GM12878 (cell line): ENCODE measurements at regions not wholly inside any gene's neighbourhood (a gene's known extent, or its start where the extent isn't known, plus 50 kb on each side); places are given as distances from the start of the nearest gene placed in this dataset.

Experiments used
- ATAC-seq: fragments of 200-7000 bp; cut with Tn5 transposase; 3 replicates; pipeline ENCODE4 v1.9.1; 2020; ENCODE audit warnings: mild to moderate bottlenecking, moderate library complexity
- BruUV-seq: library from RNA; stranded (reverse); fragments of 400-500 nt; replicated peaks from 2 replicates; lab custom pipeline; 2021; lab: Mats Ljungman, UMichigan
- CTCF ChIA-PET: fragments of 300-600 bp; sonication (Branson Sonifier 250); formaldehyde crosslinking; extraction: SDS; loops from one replicate; lab custom pipeline; 2021; ENCODE audit warnings: inconsistent platforms; lab: Yijun Ruan, JAX
- POLR2A ChIA-PET: fragments of 350-600 bp; formaldehyde crosslinking; extraction: SDS; loops from one replicate; lab custom pipeline; 2021; ENCODE audit warnings: inconsistent platforms; lab: Charles Lee
- RAD21 ChIA-PET: fragments of 300-600 bp; sonication (Branson Sonifier 250); formaldehyde crosslinking; loops from one replicate; lab custom pipeline; 2023; ENCODE audit warnings: antibody characterized with exemption; ENCODE audit not compliant: unreplicated experiment; lab: Charles Lee
- SMC1A ChIA-PET: fragments of 300-600 bp; sonication (Branson Sonifier 250); formaldehyde crosslinking; loops from one replicate; lab custom pipeline; 2023; ENCODE audit not compliant: unreplicated experiment, uncharacterized antibody; lab: Charles Lee
- DNase-seq: peaks from one replicate; pipeline ENCODE4 v3.0.0-alpha.2; 2011; ENCODE audit warnings: low read depth, low spot score
- FAIRE-seq: peaks from 3 replicates; lab custom pipeline; 2011; peaks lifted over from hg19 to GRCh38; lab: Jason Lieb, UNC
- H2AFZ ChIP-seq: 2 replicates; pipeline ENCODE4 v1.6.0; 2011; ENCODE audit warnings: low read depth, low read length, control low read depth; ENCODE audit not compliant: control insufficient read depth
- H3K27ac ChIP-seq: 2 replicates; pipeline ENCODE4 v1.5.1; 2011; ENCODE audit warnings: control low read depth; ENCODE audit not compliant: control insufficient read depth, insufficient read depth
- H3K27me3 ChIP-seq, 2 experiments: replicated peaks in 1 of 2; 2 replicates each; pipeline versions ENCODE4 v1.6.0 to v1.6.1; 2011; ENCODE audit warnings: low read length in 1 of 2; ENCODE audit not compliant: control insufficient read depth in 2 of 2, insufficient read depth in 2 of 2
- H3K36me3 ChIP-seq, 2 experiments: 2 replicates each; pipeline ENCODE4 v1.5.1; 2011; ENCODE audit warnings: low read length in 1 of 2; ENCODE audit not compliant: control insufficient read depth in 2 of 2, insufficient read depth in 2 of 2
- H3K4me1 ChIP-seq: 2 replicates; pipeline ENCODE4 v1.6.1; 2011; ENCODE audit warnings: mild to moderate bottlenecking, low read length, moderate library complexity, mixed read lengths; ENCODE audit not compliant: control insufficient read depth, insufficient read depth
- H3K4me2 ChIP-seq: 2 replicates; pipeline ENCODE4 v1.6.0; 2011; ENCODE audit warnings: control low read depth; ENCODE audit not compliant: control insufficient read depth, insufficient read depth
- H3K4me3 ChIP-seq: fragments of 200-600 bp; sonication (generic); 2 replicates; pipeline ENCODE4 v1.5.1; 2016
- H3K79me2 ChIP-seq: 2 replicates; pipeline ENCODE4 v1.6.0; 2011; ENCODE audit warnings: low read length; ENCODE audit not compliant: control insufficient read depth, insufficient read depth
- H3K9ac ChIP-seq: 2 replicates; pipeline ENCODE4 v1.8.0; 2011; ENCODE audit warnings: low read length, control low read depth, mixed read lengths; ENCODE audit not compliant: control insufficient read depth, insufficient read depth
- H3K9me3 ChIP-seq: replicated peaks from 3 replicates; pipeline ENCODE4 v1.5.1; 2011; ENCODE audit warnings: mild to moderate bottlenecking, low read length; ENCODE audit not compliant: control insufficient read depth, insufficient read depth
- H4K20me1 ChIP-seq: 2 replicates; pipeline ENCODE4 v1.6.0; 2011; ENCODE audit not compliant: control insufficient read depth, insufficient read depth
- CEBPB ChIP-seq, 2 experiments: fragments of 150-350 bp in 1 of 2; IDR thresholded peaks; 2 replicates each; pipeline ENCODE4 v1.6.1; 2012 to 2014; ENCODE audit warnings: low read depth in 2 of 2, low read length in 2 of 2, borderline replicate concordance in 1 of 2, inconsistent platforms in 1 of 2
- CHD2 ChIP-seq: IDR thresholded peaks from 2 replicates; pipeline ENCODE4 v1.6.1; 2011; ENCODE audit warnings: low read depth, low read length, improper control_type of control experiment, borderline replicate concordance
- FOXM1 ChIP-seq: IDR thresholded peaks from 2 replicates; pipeline ENCODE4 v1.6.1; 2012; ENCODE audit warnings: low read depth, mild to moderate bottlenecking, inconsistent platforms, low read length, moderate library complexity
- JUNB ChIP-seq: IDR thresholded peaks from 2 replicates; pipeline ENCODE4 v1.6.1; 2016; ENCODE audit warnings: antibody characterized with exemption, mild to moderate bottlenecking
- MTA2 ChIP-seq: fragments of 450-650 bp; IDR thresholded peaks from 2 replicates; pipeline ENCODE4 v1.6.1; 2016; ENCODE audit warnings: low read depth, mild to moderate bottlenecking, moderate library complexity
- MXI1 ChIP-seq: fragments of 150-350 bp; IDR thresholded peaks from 2 replicates; pipeline ENCODE4 v1.6.1; 2011; ENCODE audit warnings: low read depth, mild to moderate bottlenecking, inconsistent platforms, low read length, improper control_type of control experiment
- NRF1 ChIP-seq: conservative IDR thresholded peaks from 2 replicates; pipeline ENCODE4 v1.6.1; 2011; ENCODE audit warnings: mild to moderate bottlenecking, low read depth, low read length, improper control_type of control experiment
- SMAD1 ChIP-seq: fragments of 450-650 bp; IDR thresholded peaks from 2 replicates; pipeline ENCODE4 v1.6.1; 2018; ENCODE audit warnings: mild to moderate bottlenecking, low read depth; ENCODE audit not compliant: partially characterized antibody
- SMARCA5 ChIP-seq: fragments of 450-650 bp; IDR thresholded peaks from 2 replicates; pipeline ENCODE4 v1.6.1; 2017; ENCODE audit warnings: mild to moderate bottlenecking
- SMC3 ChIP-seq: IDR thresholded peaks from 2 replicates; pipeline ENCODE4 v1.6.1; 2011; ENCODE audit warnings: low read length, improper control_type of control experiment, borderline replicate concordance
- TBL1XR1 ChIP-seq: IDR thresholded peaks from 2 replicates; pipeline ENCODE4 v1.6.1; 2012; ENCODE audit warnings: low read depth, low read length, improper control_type of control experiment
- WGBS: methylation state at CpG from one replicate; pipeline ENCODE4 v1.1.6; 2016; ENCODE audit warnings: low lambda C conversion rate; ENCODE audit not compliant: insufficient replicate concordance, insufficient coverage; ENCODE audit errors: missing lambda C conversion rate; 5-methylcytosine and 5-hydroxymethylcytosine counted together
- in situ Hi-C: fragments of 300-500 bp; cut with MboI; formaldehyde crosslinking; loops from 9 replicates; pipeline ENCODE4 v1.14.3; 2018; ENCODE audit warnings: mixed read lengths
- intact Hi-C: fragments of 100-400 bp; cut with micrococcal nuclease; formaldehyde crosslinking; loops from one replicate; pipeline ENCODE4 v1.14.2; 2022; ENCODE audit not compliant: unreplicated experiment
- TF ChIP-seq, protein P1 (sequence below): IDR thresholded peaks from 2 replicates; pipeline ENCODE4 v1.6.1; 2012; ENCODE audit warnings: low read depth, low read length, improper control_type of control experiment
- TF ChIP-seq, protein P2 (sequence below): fragments of 450-650 bp; IDR thresholded peaks from 2 replicates; pipeline ENCODE4 v1.6.1; 2017; ENCODE audit warnings: mild to moderate bottlenecking
- TF ChIP-seq, protein P3 (sequence below): fragments of 450-650 bp; IDR thresholded peaks from 2 replicates; pipeline ENCODE4 v1.6.1; 2016; ENCODE audit warnings: mild to moderate bottlenecking
- TF ChIP-seq, protein P4 (sequence below): fragments of 450-650 bp; conservative IDR thresholded peaks from 2 replicates; pipeline ENCODE4 v1.6.1; 2017; ENCODE audit warnings: mild to moderate bottlenecking, moderate library complexity
- TF ChIP-seq, protein P5 (sequence below), 3 experiments: IDR thresholded peaks in 2 of 3; conservative IDR thresholded peaks in 1 of 3; 2 replicates each; pipeline ENCODE4 v1.5.1; 2011; ENCODE audit warnings: low read depth in 3 of 3, low read length in 3 of 3, mild to moderate bottlenecking in 3 of 3, control low read depth in 2 of 3, moderate library complexity in 2 of 3, inconsistent platforms in 1 of 3, mixed read lengths in 1 of 3; ENCODE audit not compliant: control insufficient read depth in 2 of 3, insufficient read depth in 1 of 3; ENCODE audit errors: extremely low read depth in 1 of 3

DNA sequence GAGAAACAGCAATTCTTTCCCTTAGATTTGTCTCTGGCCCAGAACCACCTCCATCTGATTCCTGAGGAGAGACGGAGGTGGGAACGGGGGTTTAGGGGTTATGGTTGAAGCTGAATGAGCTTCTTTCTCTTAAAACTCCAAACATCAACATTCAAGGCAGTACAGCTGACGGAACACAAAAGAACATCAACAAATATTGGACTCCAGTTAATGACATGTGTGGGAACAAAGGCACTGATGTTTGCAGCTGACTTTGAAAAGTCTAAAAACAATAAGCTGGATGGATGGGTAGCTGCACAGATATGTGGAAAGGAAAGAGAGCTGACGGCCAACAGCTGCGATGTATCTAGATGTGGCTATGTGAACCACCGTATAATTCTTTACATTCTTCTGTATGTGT, 256.5 kb downstream of the SOD2 start:
- no peak for FAIRE-seq
- ChIA-PET SMC1A (no interaction called here), CTCF (no interaction called here), POLR2A (interaction anchor here (0.5 kb wide), 1 partner anchor 38 kb away, joined by 5 read pairs; no protein-coding TSS in a partner anchor), RAD21 (no interaction called here)
- H3K27me3 ChIP-seq = peaks cover 0 to 2% of the 10 kb centered on the region in 2 experiments; a peak in 3 of 4 replicates
- no peaks in the 10 kb centered on the region for H3K79me2 ChIP-seq
- intact Hi-C loops (no loop called here), in situ Hi-C loops (no loop called here)
- no peak overlapping the region for H3K4me2 ChIP-seq
- H3K9me3 ChIP-seq = no peaks in the 10 kb centered on the region; the same call in 2 of the 3 replicates
- H3K4me3 ChIP-seq = no peak overlapping the region
- H3K9ac ChIP-seq = no peak overlapping the region
- TF ChIP-seq SMARCA5 = no peak
- no peak for TF ChIP-seq CEBPB (IDR thresholded peaks at IDR 0.05; ENCODE audit: borderline replicate concordance in 1 of 2, low read depth in 2 of 2, low read length in 2 of 2)
- no peak for TF ChIP-seq CHD2
- no peak for TF ChIP-seq SMC3
- no peak for TF ChIP-seq MTA2
- TF ChIP-seq, protein P1, sequence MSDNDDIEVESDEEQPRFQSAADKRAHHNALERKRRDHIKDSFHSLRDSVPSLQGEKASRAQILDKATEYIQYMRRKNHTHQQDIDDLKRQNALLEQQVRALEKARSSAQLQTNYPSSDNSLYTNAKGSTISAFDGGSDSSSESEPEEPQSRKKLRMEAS = no peak
- TF ChIP-seq, protein P2, sequence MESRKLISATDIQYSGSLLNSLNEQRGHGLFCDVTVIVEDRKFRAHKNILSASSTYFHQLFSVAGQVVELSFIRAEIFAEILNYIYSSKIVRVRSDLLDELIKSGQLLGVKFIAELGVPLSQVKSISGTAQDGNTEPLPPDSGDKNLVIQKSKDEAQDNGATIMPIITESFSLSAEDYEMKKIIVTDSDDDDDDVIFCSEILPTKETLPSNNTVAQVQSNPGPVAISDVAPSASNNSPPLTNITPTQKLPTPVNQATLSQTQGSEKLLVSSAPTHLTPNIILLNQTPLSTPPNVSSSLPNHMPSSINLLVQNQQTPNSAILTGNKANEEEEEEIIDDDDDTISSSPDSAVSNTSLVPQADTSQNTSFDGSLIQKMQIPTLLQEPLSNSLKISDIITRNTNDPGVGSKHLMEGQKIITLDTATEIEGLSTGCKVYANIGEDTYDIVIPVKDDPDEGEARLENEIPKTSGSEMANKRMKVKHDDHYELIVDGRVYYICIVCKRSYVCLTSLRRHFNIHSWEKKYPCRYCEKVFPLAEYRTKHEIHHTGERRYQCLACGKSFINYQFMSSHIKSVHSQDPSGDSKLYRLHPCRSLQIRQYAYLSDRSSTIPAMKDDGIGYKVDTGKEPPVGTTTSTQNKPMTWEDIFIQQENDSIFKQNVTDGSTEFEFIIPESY = no peak
- TF ChIP-seq, protein P3, sequence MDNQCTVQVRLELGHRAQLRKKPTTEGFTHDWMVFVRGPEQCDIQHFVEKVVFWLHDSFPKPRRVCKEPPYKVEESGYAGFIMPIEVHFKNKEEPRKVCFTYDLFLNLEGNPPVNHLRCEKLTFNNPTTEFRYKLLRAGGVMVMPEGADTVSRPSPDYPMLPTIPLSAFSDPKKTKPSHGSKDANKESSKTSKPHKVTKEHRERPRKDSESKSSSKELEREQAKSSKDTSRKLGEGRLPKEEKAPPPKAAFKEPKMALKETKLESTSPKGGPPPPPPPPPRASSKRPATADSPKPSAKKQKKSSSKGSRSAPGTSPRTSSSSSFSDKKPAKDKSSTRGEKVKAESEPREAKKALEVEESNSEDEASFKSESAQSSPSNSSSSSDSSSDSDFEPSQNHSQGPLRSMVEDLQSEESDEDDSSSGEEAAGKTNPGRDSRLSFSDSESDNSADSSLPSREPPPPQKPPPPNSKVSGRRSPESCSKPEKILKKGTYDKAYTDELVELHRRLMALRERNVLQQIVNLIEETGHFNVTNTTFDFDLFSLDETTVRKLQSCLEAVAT = no peak
- TF ChIP-seq SMAD1 = no peak
- no peak for TF ChIP-seq FOXM1
- no peak for TF ChIP-seq TBL1XR1
- TF ChIP-seq MXI1 = no peak
- TF ChIP-seq JUNB = no peak
- TF ChIP-seq, protein P4, sequence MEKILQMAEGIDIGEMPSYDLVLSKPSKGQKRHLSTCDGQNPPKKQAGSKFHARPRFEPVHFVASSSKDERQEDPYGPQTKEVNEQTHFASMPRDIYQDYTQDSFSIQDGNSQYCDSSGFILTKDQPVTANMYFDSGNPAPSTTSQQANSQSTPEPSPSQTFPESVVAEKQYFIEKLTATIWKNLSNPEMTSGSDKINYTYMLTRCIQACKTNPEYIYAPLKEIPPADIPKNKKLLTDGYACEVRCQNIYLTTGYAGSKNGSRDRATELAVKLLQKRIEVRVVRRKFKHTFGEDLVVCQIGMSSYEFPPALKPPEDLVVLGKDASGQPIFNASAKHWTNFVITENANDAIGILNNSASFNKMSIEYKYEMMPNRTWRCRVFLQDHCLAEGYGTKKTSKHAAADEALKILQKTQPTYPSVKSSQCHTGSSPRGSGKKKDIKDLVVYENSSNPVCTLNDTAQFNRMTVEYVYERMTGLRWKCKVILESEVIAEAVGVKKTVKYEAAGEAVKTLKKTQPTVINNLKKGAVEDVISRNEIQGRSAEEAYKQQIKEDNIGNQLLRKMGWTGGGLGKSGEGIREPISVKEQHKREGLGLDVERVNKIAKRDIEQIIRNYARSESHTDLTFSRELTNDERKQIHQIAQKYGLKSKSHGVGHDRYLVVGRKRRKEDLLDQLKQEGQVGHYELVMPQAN = no peak
- TF ChIP-seq NRF1 = no peak
- TF ChIP-seq, protein P5, sequence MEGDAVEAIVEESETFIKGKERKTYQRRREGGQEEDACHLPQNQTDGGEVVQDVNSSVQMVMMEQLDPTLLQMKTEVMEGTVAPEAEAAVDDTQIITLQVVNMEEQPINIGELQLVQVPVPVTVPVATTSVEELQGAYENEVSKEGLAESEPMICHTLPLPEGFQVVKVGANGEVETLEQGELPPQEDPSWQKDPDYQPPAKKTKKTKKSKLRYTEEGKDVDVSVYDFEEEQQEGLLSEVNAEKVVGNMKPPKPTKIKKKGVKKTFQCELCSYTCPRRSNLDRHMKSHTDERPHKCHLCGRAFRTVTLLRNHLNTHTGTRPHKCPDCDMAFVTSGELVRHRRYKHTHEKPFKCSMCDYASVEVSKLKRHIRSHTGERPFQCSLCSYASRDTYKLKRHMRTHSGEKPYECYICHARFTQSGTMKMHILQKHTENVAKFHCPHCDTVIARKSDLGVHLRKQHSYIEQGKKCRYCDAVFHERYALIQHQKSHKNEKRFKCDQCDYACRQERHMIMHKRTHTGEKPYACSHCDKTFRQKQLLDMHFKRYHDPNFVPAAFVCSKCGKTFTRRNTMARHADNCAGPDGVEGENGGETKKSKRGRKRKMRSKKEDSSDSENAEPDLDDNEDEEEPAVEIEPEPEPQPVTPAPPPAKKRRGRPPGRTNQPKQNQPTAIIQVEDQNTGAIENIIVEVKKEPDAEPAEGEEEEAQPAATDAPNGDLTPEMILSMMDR (IDR thresholded peaks at IDR 0.05 in 2 of 3, conservative IDR thresholded peaks at IDR 0.05 in 1 of 3; ENCODE audit: control insufficient read depth in 2 of 3, extremely low read depth in 1 of 3, insufficient read depth in 1 of 3, low read depth in 3 of 3, low read length in 3 of 3) = no peak
- H3K27ac ChIP-seq = no peak overlapping the region
- H2AFZ ChIP-seq = no peak overlapping the region
- no peaks in the 10 kb centered on the region for H4K20me1 ChIP-seq
- no TSS peak for BruUV-seq
- ATAC-seq = no peak
- H3K36me3 ChIP-seq = no peaks in the 10 kb centered on the region
- no peak for DNase-seq
- H3K4me1 ChIP-seq = no peaks in the 10 kb centered on the region
- 62% methylated on average over 6 of the region's 6 CpGs for WGBS
